Limb (tissue), 2 donors: ENCODE measurements at regions not wholly inside any gene's neighbourhood (a gene's known extent, or its start where the extent isn't known, plus 50 kb on each side); places are given as distances from the start of the nearest gene placed in this dataset.
"Not testable (repeated sequence)": the region's sequence is repeated elsewhere in the genome, so short reads cannot be mapped to it uniquely, and the experiment has no call there.

Experiments
- DNase-seq, 2 donors: peaks; one replicate each; pipeline ENCODE4 v3.0.0-alpha.2; 2016; ENCODE audit errors: extremely low spot score in 2 of 2

GRCh38 chr2:226295123-226295522 is 504.5 kb downstream of the IRS1 start:
- DNase-seq = no peak

GRCh38 chr2:226291281-226291680 is 508.3 kb downstream of the IRS1 start:
- DNase-seq = not testable (repeated sequence)

- DNase-seq = no peak
Observed at GRCh38 chr2:226286916-226287315, 512.7 kb downstream of the IRS1 start.

- no peak for DNase-seq
Observed at GRCh38 chr2:226283796-226284195, 515.8 kb downstream of the IRS1 start.

GRCh38 chr2:226282151-226282550 is 517.5 kb downstream of the IRS1 start:
- no peak for DNase-seq

GRCh38 chr2:226280136-226280535 is 519.5 kb downstream of the IRS1 start:
- not testable (repeated sequence) for DNase-seq

- no peak for DNase-seq
Observed at GRCh38 chr2:226275215-226275614, 524.4 kb downstream of the IRS1 start.

GRCh38 chr2:226274143-226274542 is 525.5 kb downstream of the IRS1 start:
- no peak for DNase-seq

GRCh38 chr2:226273440-226273839 is 526.2 kb downstream of the IRS1 start:
- DNase-seq = no peak

- DNase-seq = no peak
Observed at GRCh38 chr2:226272435-226272834, 527.2 kb downstream of the IRS1 start.

- DNase-seq = no peak
Observed at GRCh38 chr2:226270285-226271058, 529.1 kb downstream of the IRS1 start.

- DNase-seq = no peak
Observed at GRCh38 chr2:226267516-226268289, 531.9 kb downstream of the IRS1 start.

GRCh38 chr2:226256709-226257376 is 542.8 kb downstream of the IRS1 start:
- DNase-seq = peak; percentile 40 to 49

GRCh38 chr2:226256237-226256636 is 543.4 kb downstream of the IRS1 start:
- no peak for DNase-seq

GRCh38 chr2:226251661-226252060 is 548.0 kb downstream of the IRS1 start:
- no peak for DNase-seq

- no peak for DNase-seq
Observed at GRCh38 chr2:226247289-226248275, 552.0 kb downstream of the IRS1 start.

GRCh38 chr2:226234187-226234586 is 565.4 kb downstream of the IRS1 start:
- DNase-seq = no peak

GRCh38 chr2:226233388-226233787 is 566.2 kb downstream of the IRS1 start:
- no peak for DNase-seq

GRCh38 chr2:226228080-226228479 is 571.5 kb downstream of the IRS1 start:
- no peak for DNase-seq

GRCh38 chr2:226227341-226227740 is 572.3 kb downstream of the IRS1 start:
- no peak for DNase-seq

GRCh38 chr2:226223704-226224103 is 575.9 kb downstream of the IRS1 start:
- no peak for DNase-seq
